ENCODE measurements at regions not wholly inside any gene's neighbourhood (a gene's known extent, or its start where the extent isn't known, plus 50 kb on each side); places are given as distances from the start of the nearest gene placed in this dataset.

GRCh38 chr1:29392486-29393450 lies 156.4 kb downstream of the PTPRU start:
- DNase-seq (ENCODE audit: low spot score in 2 of 2) = no peak
- intact Hi-C loops (cut with DNase I) = no loop called here
- Histone ChIP-seq H3K4me3 (no peak overlapping the region), H3K9me3 (no peaks in the 10 kb centered on the region), H3K27ac (no peak overlapping the region), H3K4me1 (no peaks in the 10 kb centered on the region), H3K36me3 (no peaks in the 10 kb centered on the region), H3K27me3 (no peaks in the 10 kb centered on the region)
- no peak for TF ChIP-seq CTCF (IDR thresholded peaks at IDR 0.05)

- intact Hi-C loops (cut with DNase I) = no loop called here
- TF ChIP-seq CTCF (IDR thresholded peaks at IDR 0.05) = no peak
These were observed 155.7 kb downstream of the PTPRU start for GRCh38 chr1:29392036-29392435.

GRCh38 chr1:29391362-29391880 lies 155.1 kb downstream of the PTPRU start:
- Histone ChIP-seq H3K36me3 (no peaks in the 10 kb centered on the region), H3K27ac (no peak overlapping the region), H3K9me3 (no peaks in the 10 kb centered on the region), H3K4me3 (no peak overlapping the region), H3K4me1 (no peaks in the 10 kb centered on the region), H3K27me3 (no peaks in the 10 kb centered on the region)
- intact Hi-C loops (cut with DNase I) = no loop called here
- TF ChIP-seq CTCF (IDR thresholded peaks at IDR 0.05) = no peak
- no peak for DNase-seq (ENCODE audit: low spot score in 2 of 2)

More at GRCh38 chr1:29392036-29392435, 155.7 kb downstream of the PTPRU start:
- no peak overlapping the region for H3K4me3 ChIP-seq
- no peaks in the 10 kb centered on the region for H3K36me3 ChIP-seq
- no peaks in the 10 kb centered on the region for H3K4me1 ChIP-seq
- no peaks in the 10 kb centered on the region for H3K27me3 ChIP-seq
- no peaks in the 10 kb centered on the region for H3K9me3 ChIP-seq
- H3K27ac ChIP-seq = no peak overlapping the region
- DNase-seq (ENCODE audit: low spot score in 2 of 2) = no peak

GRCh38 chr1:29390491-29391361 lies 154.4 kb downstream of the PTPRU start:
- Histone ChIP-seq H3K4me1 (no peaks in the 10 kb centered on the region), H3K36me3 (no peaks in the 10 kb centered on the region), H3K4me3 (no peak overlapping the region), H3K9me3 (no peaks in the 10 kb centered on the region), H3K27ac (no peak overlapping the region), H3K27me3 (no peaks in the 10 kb centered on the region)
- intact Hi-C loops (cut with DNase I) = no loop called here
- DNase-seq (ENCODE audit: low spot score in 2 of 2) = no peak
- TF ChIP-seq CTCF (IDR thresholded peaks at IDR 0.05) = no peak

- H3K36me3 ChIP-seq = no peaks in the 10 kb centered on the region
- intact Hi-C loops (cut with DNase I) = no loop called here
These were observed 153.8 kb downstream of the PTPRU start for GRCh38 chr1:29390075-29390474.

More at GRCh38 chr1:29390075-29390474, 153.8 kb downstream of the PTPRU start:
- Histone ChIP-seq H3K27me3 (no peaks in the 10 kb centered on the region), H3K9me3 (no peaks in the 10 kb centered on the region), H3K27ac (no peak overlapping the region), H3K4me3 (no peak overlapping the region), H3K4me1 (no peaks in the 10 kb centered on the region)
- TF ChIP-seq CTCF (IDR thresholded peaks at IDR 0.05) = no peak
- no peak for DNase-seq (ENCODE audit: low spot score in 2 of 2)
